Lung microvascular endothelial cell (primary cell): ENCODE measurements at regions not wholly inside any gene's neighbourhood (a gene's known extent, or its start where the extent isn't known, plus 50 kb on each side); places are given as distances from the start of the nearest gene placed in this dataset.
A peak's percentile ranks its signal among the peaks of the same experiment; 100 is the strongest.

Experiments used
- DNase-seq, 2 donors: peaks; one replicate each; pipeline versions ENCODE4 v3.0.0 to v3.0.0-alpha.2; 2010; ENCODE audit warnings: low read depth in 2 of 2

DNA sequence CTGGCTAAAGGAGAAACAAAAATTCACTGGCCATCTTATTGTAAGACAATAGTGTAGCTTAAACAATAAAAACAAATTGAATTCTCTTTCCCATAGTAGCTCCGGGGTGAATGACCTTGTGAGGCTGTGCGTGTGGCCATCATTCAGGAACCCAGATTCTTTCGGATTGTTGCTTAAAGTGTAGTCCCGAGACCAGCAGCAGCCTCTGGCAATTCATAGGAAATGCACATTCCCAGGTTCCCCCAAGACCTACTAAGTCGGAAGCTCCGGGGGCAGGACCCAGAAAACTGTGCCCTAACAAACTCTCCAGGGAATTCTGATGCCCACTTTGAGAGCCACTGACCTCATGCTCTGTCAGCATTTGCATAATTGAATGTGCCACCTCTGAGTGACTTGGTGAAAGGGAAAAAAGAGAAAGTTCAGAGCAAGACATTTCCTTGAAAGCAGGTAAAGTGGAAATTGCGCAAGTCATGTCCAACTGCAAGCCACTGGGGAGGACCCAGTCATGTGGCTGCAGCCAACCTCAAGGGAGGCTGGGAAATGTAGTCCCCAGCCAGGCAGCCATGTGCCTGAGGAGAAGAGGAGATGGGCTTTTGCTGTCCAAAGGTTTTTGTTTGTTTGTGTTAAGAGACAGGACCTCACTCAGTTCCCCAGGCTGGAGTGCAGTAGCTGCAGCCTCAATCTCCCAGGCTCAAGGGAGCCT, 50.7 kb upstream of the PNMA8B start:
- peak; percentile 36 to 51 for DNase-seq

DNA sequence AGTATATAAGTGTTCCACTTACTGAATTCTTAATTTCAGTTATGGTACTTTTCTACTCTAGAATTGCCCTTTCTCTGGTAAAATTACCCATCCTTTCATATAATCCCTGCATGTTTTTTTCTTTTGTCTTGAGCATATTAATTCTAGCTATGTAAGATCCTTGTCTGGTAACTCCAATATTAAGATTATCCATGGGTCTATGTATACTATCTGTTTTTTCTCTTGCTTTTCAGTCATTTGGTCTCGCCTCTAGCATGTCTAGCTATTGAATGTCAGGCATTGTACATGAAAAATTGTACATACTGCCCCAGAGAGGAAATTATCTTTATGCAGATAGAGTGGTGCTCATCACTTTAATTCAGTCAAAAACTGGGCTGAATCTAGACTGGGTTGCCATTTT, 50.4 kb upstream of the CALM3 start:
- DNase-seq, result no peak

- DNase-seq, result no peak
These were observed 50.0 kb upstream of the CALM3 start for GRCh38 chr19:46551164-46551563.
